Testis (tissue), 2 donors: ENCODE measurements at regions not wholly inside any gene's neighbourhood (a gene's known extent, or its start where the extent isn't known, plus 50 kb on each side); places are given as distances from the start of the nearest gene placed in this dataset.

Source experiments
- POLR2A ChIP-seq: fragments of 450-650 bp; IDR thresholded peaks from one replicate; pipeline ENCODE4 v1.6.1; 2017; ENCODE audit warnings: antibody characterized with exemption, mild to moderate bottlenecking, moderate library complexity
- TF ChIP-seq, protein P1 (sequence below), 3 experiments: fragments of 450-650 bp in 2 of 3; fragments of 200-600 bp in 1 of 3; sonication (generic) in 1 of 3; IDR thresholded peaks; one replicate each; pipeline ENCODE4 v1.5.1; 2016 to 2019; ENCODE audit warnings: antibody characterized with exemption in 3 of 3, mild to moderate bottlenecking in 2 of 3, moderate library complexity in 1 of 3

DNA sequence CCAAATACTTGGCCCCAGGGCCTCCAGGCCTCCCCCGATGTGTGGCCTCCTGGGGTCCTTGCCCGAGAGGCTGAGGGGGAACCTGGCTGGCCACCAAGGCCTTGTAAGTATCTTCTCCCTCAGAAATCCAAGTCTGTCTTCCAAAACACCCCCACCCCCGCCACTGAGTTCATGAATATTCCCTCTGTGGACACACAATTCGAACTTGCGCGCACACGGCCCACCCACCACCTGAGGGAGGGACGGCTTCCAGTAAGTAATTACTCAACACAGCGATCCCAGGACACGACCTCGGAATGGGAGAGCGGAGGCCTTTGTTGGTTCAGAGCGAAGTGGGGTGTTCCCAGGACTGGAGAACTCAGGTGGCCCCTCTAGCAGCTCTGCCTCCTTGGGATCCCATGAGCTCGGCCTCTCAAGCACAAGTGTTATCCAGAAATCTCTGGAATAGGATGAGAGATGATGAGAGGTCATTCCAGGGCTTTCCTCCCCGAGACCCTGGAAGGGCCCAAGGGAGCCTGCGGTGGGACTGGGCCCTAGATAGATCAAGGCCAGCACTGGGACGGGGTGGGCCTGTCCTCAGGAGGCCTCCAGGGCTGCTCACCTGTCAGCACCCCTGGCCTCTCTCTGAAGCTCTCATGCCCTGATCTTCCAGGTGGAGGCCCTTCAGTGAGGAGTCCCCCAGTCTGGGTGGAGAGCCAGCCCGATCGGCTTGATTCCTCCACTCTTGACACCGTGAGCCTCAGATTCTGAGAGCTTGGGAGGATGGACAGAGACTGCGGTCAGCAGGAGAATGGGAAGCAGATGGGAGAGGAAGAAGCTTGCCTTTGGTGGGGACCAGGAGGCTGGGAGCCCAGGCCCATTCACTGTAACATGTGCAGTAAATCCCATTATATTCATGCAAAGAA lies 219.0 kb upstream of the RTL1 start:
- TF ChIP-seq, protein P1, sequence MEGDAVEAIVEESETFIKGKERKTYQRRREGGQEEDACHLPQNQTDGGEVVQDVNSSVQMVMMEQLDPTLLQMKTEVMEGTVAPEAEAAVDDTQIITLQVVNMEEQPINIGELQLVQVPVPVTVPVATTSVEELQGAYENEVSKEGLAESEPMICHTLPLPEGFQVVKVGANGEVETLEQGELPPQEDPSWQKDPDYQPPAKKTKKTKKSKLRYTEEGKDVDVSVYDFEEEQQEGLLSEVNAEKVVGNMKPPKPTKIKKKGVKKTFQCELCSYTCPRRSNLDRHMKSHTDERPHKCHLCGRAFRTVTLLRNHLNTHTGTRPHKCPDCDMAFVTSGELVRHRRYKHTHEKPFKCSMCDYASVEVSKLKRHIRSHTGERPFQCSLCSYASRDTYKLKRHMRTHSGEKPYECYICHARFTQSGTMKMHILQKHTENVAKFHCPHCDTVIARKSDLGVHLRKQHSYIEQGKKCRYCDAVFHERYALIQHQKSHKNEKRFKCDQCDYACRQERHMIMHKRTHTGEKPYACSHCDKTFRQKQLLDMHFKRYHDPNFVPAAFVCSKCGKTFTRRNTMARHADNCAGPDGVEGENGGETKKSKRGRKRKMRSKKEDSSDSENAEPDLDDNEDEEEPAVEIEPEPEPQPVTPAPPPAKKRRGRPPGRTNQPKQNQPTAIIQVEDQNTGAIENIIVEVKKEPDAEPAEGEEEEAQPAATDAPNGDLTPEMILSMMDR (IDR thresholded peaks at IDR 0.05): no peak
- no peak for TF ChIP-seq POLR2A
